GM12873 (cell line): ENCODE measurements at regions not wholly inside any gene's neighbourhood (a gene's known extent, or its start where the extent isn't known, plus 50 kb on each side); places are given as distances from the start of the nearest gene placed in this dataset.

Source experiments
- CTCF ChIP-seq: IDR thresholded peaks from 2 replicates; pipeline ENCODE4 v1.5.1; 2012; ENCODE audit warnings: low read depth, mild to moderate bottlenecking, moderate library complexity, low read length, control low read depth; ENCODE audit not compliant: insufficient read depth; ENCODE audit errors: missing control alignments

DNA sequence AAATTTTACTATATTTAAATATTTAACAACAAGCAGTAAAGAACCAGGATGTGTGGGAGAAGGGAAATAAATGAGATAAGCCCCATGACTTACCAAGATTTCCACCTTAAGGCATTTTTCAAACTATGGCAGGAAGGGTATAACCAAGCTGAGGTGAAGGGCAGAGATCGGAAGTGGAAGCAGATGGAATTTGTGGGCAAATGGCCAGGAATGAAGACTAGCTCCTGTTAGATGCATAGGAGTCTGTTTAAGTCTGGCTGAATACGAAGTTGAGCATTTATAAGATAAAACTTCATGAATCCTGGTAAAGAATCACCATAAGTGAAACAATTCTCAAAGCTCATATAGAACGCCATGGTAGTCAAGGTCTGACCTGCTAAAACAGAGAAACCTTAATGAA is 163.5 kb downstream of the DIO2 start:
- TF ChIP-seq CTCF: no peak

- no peak for TF ChIP-seq CTCF
Observed at GRCh38 chr14:80037349-80037748, 174.0 kb downstream of the DIO2 start.

- TF ChIP-seq CTCF: no peak
Observed at GRCh38 chr14:80024417-80024816, 186.9 kb downstream of the DIO2 start.

DNA sequence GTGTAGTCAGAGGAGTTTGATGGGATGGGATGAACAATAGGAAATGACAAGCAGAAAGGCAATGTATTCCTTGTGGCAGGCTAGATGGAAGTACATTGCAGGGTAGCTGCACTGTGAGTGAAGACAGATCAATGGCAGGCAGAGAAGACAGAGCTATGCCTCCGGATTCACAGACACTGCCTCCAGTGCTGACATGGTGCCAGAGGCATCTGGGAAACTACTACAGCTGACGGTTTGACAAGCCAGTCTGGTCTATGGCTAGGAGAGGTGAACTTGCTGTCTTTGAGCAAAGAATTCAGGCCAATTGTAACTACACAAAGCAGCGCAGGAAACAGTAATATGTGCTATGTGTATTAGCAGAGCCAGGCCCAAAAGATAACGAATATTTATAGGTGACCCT is 193.5 kb downstream of the DIO2 start:
- TF ChIP-seq CTCF: no peak

DNA sequence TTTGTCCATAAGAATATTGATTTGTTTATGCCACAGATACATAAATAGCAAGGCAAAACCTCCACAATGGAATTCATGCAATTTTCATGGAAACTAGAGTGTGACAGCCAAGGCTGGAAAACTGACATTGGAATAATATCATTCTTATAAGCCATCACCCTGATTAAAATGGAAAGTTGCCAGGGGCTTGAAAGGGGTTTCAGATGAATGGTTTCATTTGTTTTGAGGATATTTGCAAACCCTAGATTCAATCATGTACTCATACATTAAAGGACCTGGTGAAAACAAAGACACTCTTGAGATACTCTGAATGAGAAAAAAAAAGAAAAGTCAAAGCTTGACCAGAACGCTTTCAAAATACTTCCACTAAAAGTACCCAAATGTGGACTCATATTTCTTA is 205.7 kb downstream of the DIO2 start:
- TF ChIP-seq CTCF: no peak

- TF ChIP-seq CTCF: no peak
Observed at GRCh38 chr14:80004871-80005270, 206.4 kb downstream of the DIO2 start.

DNA sequence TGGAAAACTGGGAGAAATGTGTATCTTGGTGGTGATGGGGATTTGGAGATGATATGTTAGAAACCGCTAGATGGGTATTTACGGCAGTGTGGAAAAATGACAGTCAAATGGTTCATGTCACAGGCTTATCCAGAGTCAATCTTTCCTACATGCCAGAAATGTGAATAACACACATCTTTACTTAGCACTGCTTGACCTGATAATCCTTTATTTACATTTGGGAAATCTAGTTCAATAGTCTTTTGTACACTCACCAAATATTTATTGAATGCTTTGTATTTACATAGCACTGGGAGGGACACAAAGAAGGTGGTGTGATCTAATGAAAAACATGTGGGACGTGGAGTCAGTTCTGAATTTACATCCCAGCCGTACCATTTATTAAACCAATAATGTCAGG is 208.2 kb downstream of the DIO2 start:
- no peak for TF ChIP-seq CTCF
